NCI-H82 treated with DMSO at 0.1 percent for 48 hours (cell line): ENCODE measurements at regions not wholly inside any gene's neighbourhood (a gene's known extent, or its start where the extent isn't known, plus 50 kb on each side); places are given as distances from the start of the nearest gene placed in this dataset.

ENCODE experiments used
- DNase-seq: peaks from one replicate; lab custom pipeline; 2025; ENCODE audit not compliant: unreplicated experiment; lab: John Stamatoyannopoulos, UW

DNA sequence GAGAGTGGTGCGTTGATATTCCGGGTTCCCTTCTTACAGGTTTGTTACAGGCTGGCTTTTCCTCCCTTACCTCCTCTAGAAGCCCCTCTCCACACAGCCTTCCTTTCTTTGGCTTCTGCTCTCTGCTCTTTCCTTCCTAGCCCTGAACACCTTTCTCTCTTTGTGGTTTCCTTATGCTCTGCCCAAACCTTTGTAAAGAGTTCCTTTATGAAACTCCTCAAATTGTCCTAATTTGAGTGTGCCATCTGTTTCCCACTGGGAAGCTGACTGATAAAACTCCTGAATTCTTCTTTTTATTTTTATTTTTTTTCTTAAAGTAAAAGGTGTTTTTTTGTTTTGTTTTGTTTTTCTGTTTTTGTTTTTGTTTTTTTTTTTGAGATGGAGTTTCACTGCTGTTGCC, 60.1 kb upstream of the OTX2 start:
- DNase-seq, result no peak

DNA sequence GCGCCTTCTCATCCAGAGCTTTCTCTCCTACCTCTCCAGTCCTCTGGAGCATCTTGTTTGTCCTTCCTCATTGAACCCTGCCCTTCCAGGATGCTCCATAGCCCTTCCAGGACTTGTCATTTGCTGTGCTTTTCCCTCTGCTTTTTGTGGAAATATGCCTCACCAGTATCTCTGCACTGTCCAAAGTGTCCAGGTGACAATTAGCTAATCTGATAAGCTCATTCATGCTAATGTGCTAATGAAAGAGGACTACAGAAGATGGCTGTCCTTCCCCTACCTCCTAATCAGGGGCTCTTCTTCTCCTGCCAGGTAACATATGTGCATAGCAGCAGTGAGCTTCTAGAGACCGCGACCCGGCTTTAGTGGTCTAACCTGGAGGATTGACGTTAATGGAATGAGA, 58.4 kb upstream of the OTX2 start:
- DNase-seq, result peak; percentile 89

DNA sequence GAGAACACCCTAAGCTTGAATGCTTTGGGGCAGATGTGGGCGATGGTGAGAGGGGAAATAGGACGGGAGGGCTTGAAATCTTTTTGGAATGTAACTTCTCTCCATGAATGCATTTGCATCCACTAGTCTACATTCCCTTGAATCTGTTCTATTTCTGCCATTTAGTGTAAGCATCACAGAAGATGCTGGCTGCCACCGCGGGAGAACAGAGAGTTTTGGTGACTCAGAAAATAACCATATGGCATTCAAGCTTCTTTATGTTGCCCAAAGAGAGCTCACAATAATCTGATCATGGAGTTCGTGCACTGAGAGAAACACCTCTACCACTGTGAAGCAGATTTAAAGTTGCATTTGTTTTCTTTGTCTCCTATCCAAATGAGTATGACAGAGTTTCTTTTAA, 52.6 kb upstream of the OTX2 start:
- peak; percentile 84 for DNase-seq

DNA sequence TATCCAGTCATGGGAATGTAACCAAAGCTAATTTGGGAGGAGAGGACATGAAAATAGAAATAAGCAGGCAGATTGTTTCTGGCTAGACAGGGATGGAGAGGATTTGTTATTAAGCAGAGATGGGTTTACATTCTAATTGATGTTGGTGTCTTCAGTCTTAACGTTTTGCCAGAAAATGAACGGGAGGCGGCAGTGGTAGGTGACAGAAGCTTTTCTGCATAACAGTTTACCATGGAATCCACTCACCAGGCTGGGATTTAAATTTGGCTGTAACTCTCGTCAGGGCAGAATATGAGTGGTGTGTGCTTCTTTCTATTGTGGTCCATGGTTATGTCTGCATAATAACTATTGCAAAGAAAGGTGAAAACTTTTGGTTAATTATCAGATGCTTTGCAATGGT, 50.2 kb upstream of the OTX2 start:
- peak; percentile 89 for DNase-seq
